Mammary epithelial cell (primary cell): ENCODE measurements at regions not wholly inside any gene's neighbourhood (a gene's known extent, or its start where the extent isn't known, plus 50 kb on each side); places are given as distances from the start of the nearest gene placed in this dataset.

ENCODE experiments used
- EZH2 ChIP-seq: IDR thresholded peaks from 2 replicates; pipeline ENCODE4 v1.6.1; 2012; ENCODE audit warnings: low read length, inconsistent platforms, borderline replicate concordance
- TF ChIP-seq, protein P1 (sequence below), 2 donors: IDR thresholded peaks in 1 of 2; conservative IDR thresholded peaks in 1 of 2; 2 replicates each; pipeline ENCODE4 v1.5.1; 2011 to 2012; ENCODE audit warnings: inconsistent platforms in 2 of 2, low read length in 2 of 2, mild to moderate bottlenecking in 2 of 2, control low read depth in 1 of 2, low read depth in 1 of 2; ENCODE audit not compliant: insufficient read depth in 1 of 2; ENCODE audit errors: extremely low read depth in 1 of 2

DNA sequence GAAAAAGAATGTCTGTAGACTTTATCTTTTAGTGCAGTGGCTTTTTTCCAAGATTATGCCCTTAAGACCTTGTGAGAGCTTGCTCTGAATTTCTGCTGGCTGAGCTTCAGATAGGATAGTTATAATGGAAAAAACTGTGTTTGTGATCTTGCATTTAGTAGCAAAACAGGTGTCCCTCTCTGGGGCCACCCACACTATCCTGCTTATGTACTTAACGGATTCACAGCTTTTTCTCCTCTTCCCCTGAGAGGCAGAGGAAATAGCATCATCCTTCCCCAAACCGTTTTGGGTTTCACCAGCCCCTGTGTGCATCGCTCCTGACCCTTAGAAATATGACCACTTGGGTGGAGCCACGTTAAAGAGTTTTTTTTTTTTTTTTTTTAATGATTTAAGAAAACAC lies 101.2 kb downstream of the RAB18 start:
- TF ChIP-seq, protein P1, sequence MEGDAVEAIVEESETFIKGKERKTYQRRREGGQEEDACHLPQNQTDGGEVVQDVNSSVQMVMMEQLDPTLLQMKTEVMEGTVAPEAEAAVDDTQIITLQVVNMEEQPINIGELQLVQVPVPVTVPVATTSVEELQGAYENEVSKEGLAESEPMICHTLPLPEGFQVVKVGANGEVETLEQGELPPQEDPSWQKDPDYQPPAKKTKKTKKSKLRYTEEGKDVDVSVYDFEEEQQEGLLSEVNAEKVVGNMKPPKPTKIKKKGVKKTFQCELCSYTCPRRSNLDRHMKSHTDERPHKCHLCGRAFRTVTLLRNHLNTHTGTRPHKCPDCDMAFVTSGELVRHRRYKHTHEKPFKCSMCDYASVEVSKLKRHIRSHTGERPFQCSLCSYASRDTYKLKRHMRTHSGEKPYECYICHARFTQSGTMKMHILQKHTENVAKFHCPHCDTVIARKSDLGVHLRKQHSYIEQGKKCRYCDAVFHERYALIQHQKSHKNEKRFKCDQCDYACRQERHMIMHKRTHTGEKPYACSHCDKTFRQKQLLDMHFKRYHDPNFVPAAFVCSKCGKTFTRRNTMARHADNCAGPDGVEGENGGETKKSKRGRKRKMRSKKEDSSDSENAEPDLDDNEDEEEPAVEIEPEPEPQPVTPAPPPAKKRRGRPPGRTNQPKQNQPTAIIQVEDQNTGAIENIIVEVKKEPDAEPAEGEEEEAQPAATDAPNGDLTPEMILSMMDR (conservative IDR thresholded peaks at IDR 0.05 in 1 of 2, IDR thresholded peaks at IDR 0.05 in 1 of 2; ENCODE audit: extremely low read depth in 1 of 2, insufficient read depth in 1 of 2, low read depth in 1 of 2, low read length in 2 of 2): no peak
- no peak for TF ChIP-seq EZH2
